ENCODE measurements at regions not wholly inside any gene's neighbourhood (a gene's known extent, or its start where the extent isn't known, plus 50 kb on each side); places are given as distances from the start of the nearest gene placed in this dataset.

- no peak for TF ChIP-seq JUN (IDR thresholded peaks at IDR 0.05; ENCODE audit: borderline replicate concordance, insufficient read depth, insufficient read length, low read depth)
- TF ChIP-seq FOS (IDR thresholded peaks at IDR 0.05; ENCODE audit: borderline replicate concordance, insufficient read depth, low read length), result no peak
- TF ChIP-seq POLR2A (IDR thresholded peaks at IDR 0.05; ENCODE audit: low read depth, low read length), result no peak
- TF ChIP-seq EZH2 (IDR thresholded peaks at IDR 0.05; ENCODE audit: borderline replicate concordance, low read depth, low read length, severe bottlenecking), result no peak
- no peak for TF ChIP-seq CTCF (IDR thresholded peaks at IDR 0.05; ENCODE audit: extremely low read depth in 1 of 2, insufficient read depth in 1 of 2, low read depth in 1 of 2, low read length in 2 of 2)
- no peak for TF ChIP-seq GATA2 (IDR thresholded peaks at IDR 0.05; ENCODE audit: insufficient read depth, insufficient read length, low read depth, low read length)
- no peak for TF ChIP-seq MAX (IDR thresholded peaks at IDR 0.05; ENCODE audit: insufficient read depth, insufficient read length)
- Histone ChIP-seq H3K79me2 (ENCODE audit: control insufficient read depth, insufficient read depth, low read length) (no peaks in the 10 kb centered on the region), H3K9me1 (replicated peaks; ENCODE audit: control insufficient read depth, extremely low read depth, insufficient read depth, low read length) (no peaks in the 10 kb centered on the region), H3K27me3 (ENCODE audit: control insufficient read depth in 2 of 2, insufficient read depth in 2 of 2, low read length in 2 of 2) (peaks cover 19 to 22% of the 10 kb centered on the region in 2 experiments), H4K20me1 (replicated peaks; ENCODE audit: control insufficient read depth, extremely low read depth, insufficient read depth, low read length) (no peaks in the 10 kb centered on the region), H3K36me3 (ENCODE audit: control insufficient read depth in 2 of 2, extremely low read depth in 1 of 2, insufficient read depth in 2 of 2, low read length in 2 of 2) (no peaks in the 10 kb centered on the region), H3K9me3 (replicated peaks; ENCODE audit: control insufficient read depth, insufficient read depth, low read length) (no peaks in the 10 kb centered on the region), H2AFZ (ENCODE audit: low read depth, low read length) (no peak overlapping the region), H3K27ac (ENCODE audit: insufficient read depth, low read depth, low read length) (no peak overlapping the region), H3K4me3 (replicated peaks in 1 of 3; ENCODE audit: insufficient read depth in 1 of 3, low read depth in 1 of 3, low read length in 3 of 3) (no peak overlapping the region), H3K4me2 (ENCODE audit: insufficient read depth, low read length) (no peak overlapping the region), H3K9ac (replicated peaks; ENCODE audit: extremely low read depth, insufficient read depth, low read length) (no peak overlapping the region), H3K4me1 (ENCODE audit: control insufficient read depth, extremely low read depth, insufficient read depth, low read length) (no peaks in the 10 kb centered on the region)
- no peak for DNase-seq (ENCODE audit: low read depth, low spot score)
- no TSS peak for BruUV-seq (replicated peaks)
- ChIA-PET CTCF (no interaction called here), POLR2A (no interaction called here)
- dilution Hi-C loops (cut with MboI; ENCODE audit: extremely low pct_ligation_motif_present, low sequenced_read_pairs), result no loop called here
- intact Hi-C loops (cut with micrococcal nuclease), result no loop called here
- FAIRE-seq, result no peak
Measured at GRCh38 chr5:61610678-61611024, 278.6 kb downstream of the ZSWIM6 start.
